ENCODE measurements at regions not wholly inside any gene's neighbourhood (a gene's known extent, or its start where the extent isn't known, plus 50 kb on each side); places are given as distances from the start of the nearest gene placed in this dataset.

GRCh38 chr9:88792502-88792901 lies 198.8 kb upstream of the S1PR3 start:
- Histone ChIP-seq H3K4me1 (peaks cover 2 to 14% of the 10 kb centered on the region in 2 donors), H3K4me3 (no peak overlapping the region), H3K36me3 (no peaks in the 10 kb centered on the region), H3K9me3 (no peaks in the 10 kb centered on the region), H3K27ac (no peak overlapping the region), H3K27me3 (no peaks in the 10 kb centered on the region)
- TF ChIP-seq, protein P1, sequence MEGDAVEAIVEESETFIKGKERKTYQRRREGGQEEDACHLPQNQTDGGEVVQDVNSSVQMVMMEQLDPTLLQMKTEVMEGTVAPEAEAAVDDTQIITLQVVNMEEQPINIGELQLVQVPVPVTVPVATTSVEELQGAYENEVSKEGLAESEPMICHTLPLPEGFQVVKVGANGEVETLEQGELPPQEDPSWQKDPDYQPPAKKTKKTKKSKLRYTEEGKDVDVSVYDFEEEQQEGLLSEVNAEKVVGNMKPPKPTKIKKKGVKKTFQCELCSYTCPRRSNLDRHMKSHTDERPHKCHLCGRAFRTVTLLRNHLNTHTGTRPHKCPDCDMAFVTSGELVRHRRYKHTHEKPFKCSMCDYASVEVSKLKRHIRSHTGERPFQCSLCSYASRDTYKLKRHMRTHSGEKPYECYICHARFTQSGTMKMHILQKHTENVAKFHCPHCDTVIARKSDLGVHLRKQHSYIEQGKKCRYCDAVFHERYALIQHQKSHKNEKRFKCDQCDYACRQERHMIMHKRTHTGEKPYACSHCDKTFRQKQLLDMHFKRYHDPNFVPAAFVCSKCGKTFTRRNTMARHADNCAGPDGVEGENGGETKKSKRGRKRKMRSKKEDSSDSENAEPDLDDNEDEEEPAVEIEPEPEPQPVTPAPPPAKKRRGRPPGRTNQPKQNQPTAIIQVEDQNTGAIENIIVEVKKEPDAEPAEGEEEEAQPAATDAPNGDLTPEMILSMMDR (IDR thresholded peaks at IDR 0.05), result no peak
- intact Hi-C loops (cut with DNase I), result no loop called here
- DNase-seq (ENCODE audit: low spot score in 2 of 2), result no peak

- H3K9me3 ChIP-seq, result no peaks in the 10 kb centered on the region
- H3K4me1 ChIP-seq, result peaks cover 2 to 14% of the 10 kb centered on the region in 2 donors
- intact Hi-C loops (cut with DNase I), result no loop called here
- TF ChIP-seq, protein P1 (IDR thresholded peaks at IDR 0.05), result no peak
- H3K27ac ChIP-seq, result no peak overlapping the region
- peak in 1 of 2 donors; percentile 16 for DNase-seq (ENCODE audit: low spot score in 2 of 2)
- no peaks in the 10 kb centered on the region for H3K27me3 ChIP-seq
- no peak overlapping the region for H3K4me3 ChIP-seq
- no peaks in the 10 kb centered on the region for H3K36me3 ChIP-seq
Measured at GRCh38 chr9:88794100-88794499, 197.2 kb upstream of the S1PR3 start.

DNA sequence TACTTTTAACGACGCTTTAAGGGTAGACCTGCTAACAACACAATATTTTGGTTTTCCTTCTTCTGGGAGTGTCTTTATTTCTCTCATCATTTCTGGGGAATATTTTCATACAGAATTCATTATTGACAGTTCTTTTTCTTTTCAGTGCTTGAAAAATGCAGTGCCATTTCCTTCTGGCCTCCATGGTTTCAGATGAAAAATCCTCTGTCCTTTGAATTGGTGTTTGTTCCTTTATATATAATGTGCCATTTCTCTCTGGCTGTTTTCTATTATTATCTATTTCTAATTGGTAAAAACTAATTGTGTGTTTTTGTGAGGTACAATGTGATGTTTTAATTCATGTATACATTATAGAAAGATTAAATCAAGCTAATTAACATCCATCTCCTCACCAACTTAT lies 194.3 kb upstream of the S1PR3 start:
- no peak for DNase-seq (ENCODE audit: low spot score in 2 of 2)
- Histone ChIP-seq H3K4me1 (peaks cover 0 to 2% of the 10 kb centered on the region in 2 donors), H3K27me3 (no peaks in the 10 kb centered on the region), H3K9me3 (no peaks in the 10 kb centered on the region), H3K36me3 (no peaks in the 10 kb centered on the region), H3K4me3 (no peak overlapping the region), H3K27ac (no peak overlapping the region)
- intact Hi-C loops (cut with DNase I), result no loop called here
- TF ChIP-seq, protein P1 (IDR thresholded peaks at IDR 0.05), result no peak

DNA sequence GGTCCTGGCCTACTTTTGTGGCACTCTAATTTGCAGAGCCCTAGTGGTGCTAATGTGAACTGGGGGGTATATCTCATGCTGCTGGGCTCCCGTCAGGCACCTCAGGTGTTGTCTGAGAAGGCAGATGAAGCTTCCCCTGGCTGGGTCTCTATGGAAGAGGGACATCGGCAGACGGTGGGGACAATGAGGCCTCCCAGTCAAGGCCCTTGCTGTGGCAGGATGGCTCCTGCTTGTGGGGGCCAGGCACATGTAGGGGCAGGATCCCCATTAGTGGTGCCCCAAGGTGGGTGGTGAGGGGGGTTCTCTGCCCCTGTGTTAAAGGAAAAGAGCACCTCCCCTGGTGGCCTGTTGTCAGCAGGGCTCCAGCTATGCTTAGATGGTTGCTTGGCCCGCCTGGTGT lies 192.8 kb upstream of the S1PR3 start:
- Histone ChIP-seq H3K9me3 (no peaks in the 10 kb centered on the region), H3K27ac (no peak overlapping the region), H3K4me1 (peaks cover 0 to 2% of the 10 kb centered on the region in 2 donors), H3K4me3 (no peak overlapping the region), H3K36me3 (no peaks in the 10 kb centered on the region), H3K27me3 (no peaks in the 10 kb centered on the region)
- intact Hi-C loops (cut with DNase I), result no loop called here
- TF ChIP-seq, protein P1 (IDR thresholded peaks at IDR 0.05), result no peak
- peak in 1 of 2 donors; percentile 44 for DNase-seq (ENCODE audit: low spot score in 2 of 2)

GRCh38 chr9:88799541-88800328 lies 191.5 kb upstream of the S1PR3 start:
- intact Hi-C loops (cut with DNase I), result no loop called here
- H3K4me1 ChIP-seq, result peaks cover 0 to 2% of the 10 kb centered on the region in 2 donors
- H3K9me3 ChIP-seq, result no peaks in the 10 kb centered on the region
- H3K4me3 ChIP-seq, result no peak overlapping the region
- TF ChIP-seq, protein P1 (IDR thresholded peaks at IDR 0.05), result no peak
- H3K27ac ChIP-seq, result no peak overlapping the region
- H3K27me3 ChIP-seq, result no peaks in the 10 kb centered on the region
- peak in 1 of 2 donors; percentile 24 for DNase-seq (ENCODE audit: low spot score in 2 of 2)
- H3K36me3 ChIP-seq, result no peaks in the 10 kb centered on the region
